H9 (cell line): ENCODE measurements at regions not wholly inside any gene's neighbourhood (a gene's known extent, or its start where the extent isn't known, plus 50 kb on each side); places are given as distances from the start of the nearest gene placed in this dataset.

Experiments
- DNase-seq: peaks from one replicate; pipeline ENCODE4 v3.0.0-alpha.2; 2017
- H2AFZ ChIP-seq: one replicate; pipeline ENCODE4 v1.6.1; 2013; ENCODE audit warnings: mild to moderate bottlenecking, low read length, control low read depth, moderate library complexity
- H2AK5ac ChIP-seq: 2 replicates; pipeline ENCODE4 v1.6.1; 2013; ENCODE audit warnings: low read length, control low read depth, mixed read lengths; ENCODE audit not compliant: insufficient read length
- H2BK120ac ChIP-seq: one replicate; pipeline ENCODE4 v1.6.1; 2013; ENCODE audit warnings: low read depth, mild to moderate bottlenecking, low read length, control low read depth, inconsistent platforms; ENCODE audit not compliant: poor library complexity, severe bottlenecking
- H2BK12ac ChIP-seq: 2 replicates; pipeline ENCODE4 v1.6.1; 2013; ENCODE audit warnings: low read length, control low read depth, mixed read lengths, low read depth; ENCODE audit not compliant: insufficient read length
- H2BK15ac ChIP-seq: 2 replicates; pipeline ENCODE4 v1.6.1; 2013; ENCODE audit warnings: low read depth, low read length, control low read depth
- H2BK20ac ChIP-seq: one replicate; pipeline ENCODE4 v1.6.1; 2013; ENCODE audit warnings: low read depth, mild to moderate bottlenecking, low read length, control low read depth, inconsistent platforms; ENCODE audit not compliant: poor library complexity, severe bottlenecking
- H2BK5ac ChIP-seq: 2 replicates; pipeline ENCODE4 v1.6.1; 2013; ENCODE audit warnings: low read length, control low read depth, mixed read lengths; ENCODE audit not compliant: insufficient read length
- H3K14ac ChIP-seq: 2 replicates; pipeline ENCODE4 v1.6.1; 2013; ENCODE audit warnings: low read length, control low read depth; ENCODE audit not compliant: insufficient read depth
- H3K18ac ChIP-seq: 2 replicates; pipeline ENCODE4 v1.6.1; 2013; ENCODE audit warnings: low read depth, mild to moderate bottlenecking, mixed read lengths, low read length, control low read depth; ENCODE audit not compliant: insufficient read length
- H3K23ac ChIP-seq: 2 replicates; pipeline ENCODE4 v1.6.1; 2013; ENCODE audit warnings: low read length, control low read depth, mixed read lengths, low read depth; ENCODE audit not compliant: insufficient read length
- H3K23me2 ChIP-seq: 2 replicates; pipeline ENCODE4 v1.6.1; 2013; ENCODE audit warnings: low read depth, mild to moderate bottlenecking, mixed read lengths, low read length, control low read depth; ENCODE audit not compliant: insufficient read length, poor library complexity, severe bottlenecking
- H3K27ac ChIP-seq: 2 replicates; pipeline ENCODE4 v1.5.1; 2013; ENCODE audit warnings: low read length, control low read depth, mixed read lengths, low read depth; ENCODE audit not compliant: insufficient read length
- H3K27me3 ChIP-seq: 2 replicates; pipeline ENCODE4 v1.6.1; 2013; ENCODE audit warnings: low read length, control low read depth, inconsistent platforms; ENCODE audit not compliant: insufficient read depth
- H3K4ac ChIP-seq: 2 replicates; pipeline ENCODE4 v1.6.1; 2013; ENCODE audit warnings: low read depth, mild to moderate bottlenecking, control low read depth, inconsistent platforms, low read length, moderate library complexity
- H3K4me1 ChIP-seq: 2 replicates; pipeline ENCODE4 v1.6.1; 2013; ENCODE audit warnings: low read length, control low read depth, inconsistent platforms; ENCODE audit not compliant: insufficient read depth
- H3K4me2 ChIP-seq: 2 replicates; pipeline ENCODE4 v1.6.1; 2013; ENCODE audit warnings: low read length, control low read depth, mixed read lengths; ENCODE audit not compliant: insufficient read length, insufficient read depth
- H3K56ac ChIP-seq: 2 replicates; pipeline ENCODE4 v1.6.1; 2013; ENCODE audit warnings: low read depth, mild to moderate bottlenecking, mixed read lengths, low read length, control low read depth; ENCODE audit not compliant: insufficient read length
- H3K79me1 ChIP-seq: 2 replicates; pipeline ENCODE4 v1.6.1; 2013; ENCODE audit warnings: low read depth, mild to moderate bottlenecking, moderate library complexity, low read length, control low read depth, inconsistent platforms; ENCODE audit not compliant: insufficient read depth, poor library complexity, severe bottlenecking
- H3K79me2 ChIP-seq: 2 replicates; pipeline ENCODE4 v1.6.1; 2013; ENCODE audit warnings: low read length, control low read depth, inconsistent platforms; ENCODE audit not compliant: insufficient read depth
- H3K9ac ChIP-seq: 2 replicates; pipeline ENCODE4 v1.6.1; 2013; ENCODE audit warnings: low read length, control low read depth, mixed read lengths; ENCODE audit not compliant: insufficient read length; ENCODE audit errors: extremely low read depth
- H3K9me3 ChIP-seq: one replicate; pipeline ENCODE4 v1.6.1; 2013; ENCODE audit warnings: low read depth, low read length, inconsistent platforms; ENCODE audit not compliant: control insufficient read depth
- H3T11ph ChIP-seq: one replicate; pipeline ENCODE4 v1.6.1; 2013; ENCODE audit warnings: mild to moderate bottlenecking, low read length, control low read depth, inconsistent platforms
- H4K20me1 ChIP-seq: one replicate; pipeline ENCODE4 v1.6.1; 2013; ENCODE audit not compliant: control insufficient read depth, insufficient read length, insufficient read depth
- H4K5ac ChIP-seq: 2 replicates; pipeline ENCODE4 v1.6.1; 2013; ENCODE audit warnings: low read depth, mild to moderate bottlenecking, mixed read lengths, low read length, control low read depth; ENCODE audit not compliant: insufficient read length
- H4K8ac ChIP-seq: replicated peaks from 2 replicates; pipeline ENCODE4 v1.6.1; 2013; ENCODE audit warnings: low read length, control low read depth, mixed read lengths, low read depth; ENCODE audit not compliant: insufficient read length
- H4K91ac ChIP-seq: 2 replicates; pipeline ENCODE4 v1.6.1; 2013; ENCODE audit warnings: low read depth, mild to moderate bottlenecking, moderate library complexity, mixed read lengths, low read length, control low read depth; ENCODE audit not compliant: insufficient read length
- H3K27ac Mint-ChIP-seq, 3 experiments: 2 replicates in 2 of 3; 3 replicates in 1 of 3; pipeline ENCODE4 v1.8.0; 2020 to 2021; ENCODE audit warnings: mixed read lengths in 3 of 3, mild to moderate bottlenecking in 1 of 3, moderate library complexity in 1 of 3
- H3K27me3 Mint-ChIP-seq: 2 replicates; pipeline ENCODE4 v1.8.0; 2021; ENCODE audit warnings: low read depth, mild to moderate bottlenecking, moderate library complexity, mixed read lengths
- H3K36me3 Mint-ChIP-seq, 3 experiments: 2 replicates in 2 of 3; 3 replicates in 1 of 3; pipeline ENCODE4 v1.8.0; 2020 to 2021; ENCODE audit warnings: low read depth in 3 of 3, mixed read lengths in 3 of 3; ENCODE audit not compliant: insufficient read depth in 1 of 3
- H3K4me1 Mint-ChIP-seq, 2 experiments: 2 replicates each; pipeline ENCODE4 v1.8.0; 2020; ENCODE audit warnings: mixed read lengths in 2 of 2
- H3K4me3 Mint-ChIP-seq, 2 experiments: 2 replicates in 1 of 2; 3 replicates in 1 of 2; pipeline ENCODE4 v1.8.0; 2020 to 2021; ENCODE audit warnings: mild to moderate bottlenecking in 2 of 2, mixed read lengths in 2 of 2, moderate library complexity in 1 of 2
- H3K9me3 Mint-ChIP-seq, 2 experiments: 2 replicates in 1 of 2; 3 replicates in 1 of 2; pipeline ENCODE4 v1.8.0; 2020; ENCODE audit warnings: mild to moderate bottlenecking in 2 of 2, mixed read lengths in 2 of 2, moderate library complexity in 1 of 2
- WGBS: extraction: QIAGEN DNeasy Blood & Tissue Kit; methylation state at CpG from one replicate; pipeline ENCODE4 v1.1.7; 2013; ENCODE audit warnings: missing lambda C conversion rate, low lambda C conversion rate, mixed read lengths; ENCODE audit not compliant: insufficient read length; ENCODE audit errors: extremely low coverage; 5-methylcytosine and 5-hydroxymethylcytosine counted together
- TF ChIP-seq, protein P1 (sequence below): fragments of 200-600 bp; sonication (generic); conservative IDR thresholded peaks from 3 replicates; pipeline ENCODE4 v1.8.0; 2021; ENCODE audit warnings: antibody characterized with exemption, mild to moderate bottlenecking

GRCh38 chr21:22351076-22351475, 1352.9 kb downstream of the NCAM2 start:
- no peak overlapping the region for H2AK5ac ChIP-seq
- no peak overlapping the region for H3K56ac ChIP-seq
- H3K9me3 Mint-ChIP-seq: peaks cover 0 to 4% of the 10 kb centered on the region in 2 experiments; a peak in 2 of 5 replicates
- no peak overlapping the region for H2BK5ac ChIP-seq
- no peak overlapping the region for H4K5ac ChIP-seq
- no peak overlapping the region for H2BK15ac ChIP-seq
- no peaks in the 10 kb centered on the region for H3K79me1 ChIP-seq
- no peak overlapping the region for H3K27ac ChIP-seq
- no peak overlapping the region for H3K9ac ChIP-seq
- no peak overlapping the region for H3K14ac ChIP-seq
- H3K36me3 Mint-ChIP-seq: peaks cover 0 to 13% (median 4%) of the 10 kb centered on the region in 3 experiments; a peak in 3 of 7 replicates
- H4K20me1 ChIP-seq: no peaks in the 10 kb centered on the region
- H3K23me2 ChIP-seq: no peaks in the 10 kb centered on the region
- no peak overlapping the region for H2BK120ac ChIP-seq
- no peak overlapping the region for H3T11ph ChIP-seq
- no peak overlapping the region for H3K4ac ChIP-seq
- H2BK12ac ChIP-seq: no peak overlapping the region
- H2AFZ ChIP-seq: no peak overlapping the region
- WGBS: no CpG with 5 or more reads among the region's 2 CpGs
- H3K27me3 ChIP-seq: no peaks in the 10 kb centered on the region; the same call in 1 of the 2 replicates
- no peak overlapping the region for H4K91ac ChIP-seq
- no peaks in the 10 kb centered on the region for H3K4me1 ChIP-seq
- H3K4me1 Mint-ChIP-seq: peaks cover 0 to 3% of the 10 kb centered on the region in 2 experiments; a peak in 1 of 4 replicates
- H3K18ac ChIP-seq: no peak overlapping the region
- no peak overlapping the region for H2BK20ac ChIP-seq
- no peaks in the 10 kb centered on the region for H3K79me2 ChIP-seq
- H3K23ac ChIP-seq: no peak overlapping the region
- H3K27me3 Mint-ChIP-seq: no peaks in the 10 kb centered on the region
- H3K4me3 Mint-ChIP-seq: no peak overlapping the region
- no peaks in the 10 kb centered on the region for H3K9me3 ChIP-seq
- no peak for DNase-seq
- TF ChIP-seq, protein P1, sequence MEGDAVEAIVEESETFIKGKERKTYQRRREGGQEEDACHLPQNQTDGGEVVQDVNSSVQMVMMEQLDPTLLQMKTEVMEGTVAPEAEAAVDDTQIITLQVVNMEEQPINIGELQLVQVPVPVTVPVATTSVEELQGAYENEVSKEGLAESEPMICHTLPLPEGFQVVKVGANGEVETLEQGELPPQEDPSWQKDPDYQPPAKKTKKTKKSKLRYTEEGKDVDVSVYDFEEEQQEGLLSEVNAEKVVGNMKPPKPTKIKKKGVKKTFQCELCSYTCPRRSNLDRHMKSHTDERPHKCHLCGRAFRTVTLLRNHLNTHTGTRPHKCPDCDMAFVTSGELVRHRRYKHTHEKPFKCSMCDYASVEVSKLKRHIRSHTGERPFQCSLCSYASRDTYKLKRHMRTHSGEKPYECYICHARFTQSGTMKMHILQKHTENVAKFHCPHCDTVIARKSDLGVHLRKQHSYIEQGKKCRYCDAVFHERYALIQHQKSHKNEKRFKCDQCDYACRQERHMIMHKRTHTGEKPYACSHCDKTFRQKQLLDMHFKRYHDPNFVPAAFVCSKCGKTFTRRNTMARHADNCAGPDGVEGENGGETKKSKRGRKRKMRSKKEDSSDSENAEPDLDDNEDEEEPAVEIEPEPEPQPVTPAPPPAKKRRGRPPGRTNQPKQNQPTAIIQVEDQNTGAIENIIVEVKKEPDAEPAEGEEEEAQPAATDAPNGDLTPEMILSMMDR: no peak
- H3K27ac Mint-ChIP-seq: no peak overlapping the region
- no peak overlapping the region for H3K4me2 ChIP-seq
- no peak overlapping the region for H4K8ac ChIP-seq
